ENCODE measurements at regions not wholly inside any gene's neighbourhood (a gene's known extent, or its start where the extent isn't known, plus 50 kb on each side); places are given as distances from the start of the nearest gene placed in this dataset.

DNA sequence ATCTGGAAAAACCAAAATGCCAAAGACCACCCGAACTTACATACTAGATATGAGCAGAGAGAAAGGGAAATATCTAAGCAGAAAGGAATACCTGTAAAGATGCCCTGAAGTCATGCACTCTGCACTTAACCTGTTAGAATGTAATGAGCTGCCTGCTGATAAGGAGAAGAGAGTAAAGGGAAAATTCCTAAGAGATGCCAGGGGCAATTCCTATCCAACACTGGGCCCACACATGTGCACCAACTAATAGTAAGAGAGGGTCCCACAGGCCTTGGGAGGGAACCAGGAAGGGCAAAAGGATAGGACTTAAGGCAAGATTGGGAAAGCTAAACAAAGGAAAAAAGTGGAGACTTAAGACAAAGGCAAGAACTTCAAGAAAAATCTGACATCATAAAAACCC is 189.5 kb downstream of the NSUN3 start:
- DNase-seq (ENCODE audit: low read depth), result no peak
- Histone ChIP-seq H3K4me3 (ENCODE audit: low read depth, low read length) (no peak overlapping the region), H3K27me3 (ENCODE audit: control insufficient read depth, insufficient read depth, low read length) (no peaks in the 10 kb centered on the region), H3K36me3 (ENCODE audit: control insufficient read depth, insufficient read depth, low read length) (no peaks in the 10 kb centered on the region)
- TF ChIP-seq, protein P1, sequence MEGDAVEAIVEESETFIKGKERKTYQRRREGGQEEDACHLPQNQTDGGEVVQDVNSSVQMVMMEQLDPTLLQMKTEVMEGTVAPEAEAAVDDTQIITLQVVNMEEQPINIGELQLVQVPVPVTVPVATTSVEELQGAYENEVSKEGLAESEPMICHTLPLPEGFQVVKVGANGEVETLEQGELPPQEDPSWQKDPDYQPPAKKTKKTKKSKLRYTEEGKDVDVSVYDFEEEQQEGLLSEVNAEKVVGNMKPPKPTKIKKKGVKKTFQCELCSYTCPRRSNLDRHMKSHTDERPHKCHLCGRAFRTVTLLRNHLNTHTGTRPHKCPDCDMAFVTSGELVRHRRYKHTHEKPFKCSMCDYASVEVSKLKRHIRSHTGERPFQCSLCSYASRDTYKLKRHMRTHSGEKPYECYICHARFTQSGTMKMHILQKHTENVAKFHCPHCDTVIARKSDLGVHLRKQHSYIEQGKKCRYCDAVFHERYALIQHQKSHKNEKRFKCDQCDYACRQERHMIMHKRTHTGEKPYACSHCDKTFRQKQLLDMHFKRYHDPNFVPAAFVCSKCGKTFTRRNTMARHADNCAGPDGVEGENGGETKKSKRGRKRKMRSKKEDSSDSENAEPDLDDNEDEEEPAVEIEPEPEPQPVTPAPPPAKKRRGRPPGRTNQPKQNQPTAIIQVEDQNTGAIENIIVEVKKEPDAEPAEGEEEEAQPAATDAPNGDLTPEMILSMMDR (IDR thresholded peaks at IDR 0.05; ENCODE audit: insufficient read depth, low read depth, low read length), result no peak
- ChIA-PET CTCF (no interaction called here), POLR2A (no interaction called here)

DNA sequence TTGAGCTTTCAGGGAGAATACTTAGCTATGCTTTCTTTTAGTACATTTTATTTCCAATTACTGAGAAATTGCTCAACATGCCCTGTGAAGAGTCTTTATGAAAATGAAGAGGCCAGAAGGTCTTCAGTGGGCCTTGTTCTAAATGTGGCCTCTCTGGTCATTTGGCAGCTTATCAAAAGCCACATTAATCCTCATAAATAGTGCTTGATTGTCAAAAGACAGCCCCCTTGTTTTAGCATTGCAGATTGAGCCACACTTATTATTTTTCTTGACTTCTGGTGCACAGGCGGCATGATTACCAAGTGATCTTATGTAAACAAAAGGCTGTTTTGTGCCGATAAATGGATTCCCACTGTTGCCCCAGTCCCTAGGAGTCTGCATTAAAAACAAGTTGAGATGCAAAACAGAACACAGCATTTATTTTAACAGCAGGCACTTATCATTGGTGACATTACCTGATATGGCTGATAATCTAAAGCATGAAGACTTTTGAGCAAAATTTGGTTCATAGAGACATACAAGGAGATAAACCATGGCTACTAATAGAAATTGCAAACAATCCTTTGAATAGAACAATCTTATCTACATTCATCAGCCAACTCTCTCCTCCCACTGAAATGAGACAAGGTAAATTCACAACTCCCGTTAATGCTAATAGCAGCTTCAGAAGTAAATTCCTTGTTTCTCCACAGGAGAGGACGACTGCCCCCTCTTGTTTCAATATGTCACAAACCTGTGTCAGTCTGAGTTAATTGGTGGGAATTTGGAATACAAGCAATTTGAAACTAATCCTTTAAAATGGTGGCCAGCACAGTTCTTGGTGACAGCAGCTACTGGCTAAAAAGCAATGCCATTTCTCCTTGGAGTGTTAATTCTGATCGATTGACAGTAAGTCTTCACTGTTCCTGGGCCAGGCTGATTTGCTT is 194.3 kb downstream of the NSUN3 start:
- no peaks in the 10 kb centered on the region for H3K36me3 ChIP-seq (ENCODE audit: control insufficient read depth, insufficient read depth, low read length)
- TF ChIP-seq, protein P1 (IDR thresholded peaks at IDR 0.05; ENCODE audit: insufficient read depth, low read depth, low read length), result no peak
- no peak for DNase-seq (ENCODE audit: low read depth)
- CTCF ChIA-PET, result interaction anchor here (1.2 to 1.5 kb wide), 2 partner anchors 8 to 23 kb away, joined by 3 to 7 read pairs; no protein-coding TSS in a partner anchor
- no peak overlapping the region for H3K4me3 ChIP-seq (ENCODE audit: low read depth, low read length)
- POLR2A ChIA-PET, result interaction anchor here (0.7 kb wide), 1 partner anchor 14 kb away, joined by 3 read pairs; no protein-coding TSS in a partner anchor
- H3K27me3 ChIP-seq (ENCODE audit: control insufficient read depth, insufficient read depth, low read length), result no peaks in the 10 kb centered on the region

DNA sequence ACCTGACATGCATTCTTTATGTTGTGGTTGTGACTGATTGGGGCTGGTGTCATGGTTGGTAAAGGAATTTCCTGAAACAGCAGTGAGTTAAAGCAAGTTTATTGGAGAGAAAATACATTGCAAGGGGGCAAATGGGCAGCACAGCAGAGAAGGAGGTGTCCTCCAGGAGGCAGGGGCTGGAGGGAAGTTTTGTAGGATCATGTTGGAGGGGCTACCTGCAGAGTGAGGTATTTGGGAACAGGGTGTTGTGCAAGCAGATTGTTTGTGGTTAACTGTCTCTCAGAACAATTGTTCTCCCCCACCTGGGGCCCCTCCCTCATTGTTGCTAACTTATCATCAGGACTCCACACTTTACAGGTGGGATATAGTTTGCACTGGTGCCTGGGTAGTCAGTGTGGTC is 196.0 kb downstream of the NSUN3 start:
- Histone ChIP-seq H3K27me3 (ENCODE audit: control insufficient read depth, insufficient read depth, low read length) (no peaks in the 10 kb centered on the region), H3K36me3 (ENCODE audit: control insufficient read depth, insufficient read depth, low read length) (no peaks in the 10 kb centered on the region), H3K4me3 (ENCODE audit: low read depth, low read length) (no peak overlapping the region)
- ChIA-PET POLR2A (no interaction called here), CTCF (interaction anchor here (1.5 kb wide), 1 partner anchor 10 kb away, joined by 7 read pairs; no protein-coding TSS in a partner anchor)
- TF ChIP-seq, protein P1 (IDR thresholded peaks at IDR 0.05; ENCODE audit: insufficient read depth, low read depth, low read length), result no peak
- no peak for DNase-seq (ENCODE audit: low read depth)

DNA sequence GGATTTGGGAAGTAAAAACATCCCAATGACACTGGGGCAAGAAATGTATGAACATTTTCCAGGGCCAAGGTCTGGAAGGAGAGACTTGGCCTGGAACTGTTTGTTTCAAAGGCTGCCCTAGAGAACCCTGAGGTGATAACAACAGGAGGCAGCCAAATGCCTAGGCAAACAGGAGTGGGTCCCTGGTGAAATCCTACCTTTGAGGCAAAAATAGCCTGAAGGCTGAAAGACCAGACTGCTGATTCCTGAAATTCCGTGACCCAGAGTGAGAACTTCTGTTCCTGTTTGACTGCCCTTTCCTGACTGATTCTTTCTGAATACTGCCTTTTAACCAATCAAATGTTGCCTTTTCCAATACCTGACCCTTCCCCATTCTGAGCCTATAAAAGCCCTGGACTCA is 196.4 kb downstream of the NSUN3 start:
- CTCF ChIA-PET, result interaction anchor here (2.1 kb wide), 1 partner anchor 10 kb away, joined by 8 read pairs; no protein-coding TSS in a partner anchor
- no peaks in the 10 kb centered on the region for H3K36me3 ChIP-seq (ENCODE audit: control insufficient read depth, insufficient read depth, low read length)
- DNase-seq (ENCODE audit: low read depth), result no peak
- POLR2A ChIA-PET, result no interaction called here
- no peak overlapping the region for H3K4me3 ChIP-seq (ENCODE audit: low read depth, low read length)
- H3K27me3 ChIP-seq (ENCODE audit: control insufficient read depth, insufficient read depth, low read length), result no peaks in the 10 kb centered on the region
- TF ChIP-seq, protein P1 (IDR thresholded peaks at IDR 0.05; ENCODE audit: insufficient read depth, low read depth, low read length), result no peak

DNA sequence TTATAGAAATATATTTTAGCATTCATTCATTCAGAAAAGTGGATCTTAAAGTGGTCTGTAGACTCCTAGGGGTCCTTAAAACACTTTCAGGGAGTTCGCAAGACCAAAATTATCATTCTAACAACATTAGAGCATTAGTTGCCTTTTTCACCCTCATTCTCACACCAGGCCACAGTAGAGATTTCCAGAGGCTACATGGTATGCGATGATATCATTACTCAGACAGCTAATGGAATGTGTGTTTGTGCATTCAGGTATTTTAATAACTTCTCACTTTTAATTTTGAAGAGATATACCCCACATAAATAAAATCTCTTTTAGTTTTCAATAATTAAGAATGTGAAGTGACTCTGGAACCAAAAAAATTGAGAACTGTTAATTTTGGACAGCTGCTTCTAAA is 206.9 kb downstream of the NSUN3 start:
- Histone ChIP-seq H3K27me3 (ENCODE audit: control insufficient read depth, insufficient read depth, low read length) (no peaks in the 10 kb centered on the region), H3K4me3 (ENCODE audit: low read depth, low read length) (no peak overlapping the region), H3K36me3 (ENCODE audit: control insufficient read depth, insufficient read depth, low read length) (no peaks in the 10 kb centered on the region)
- TF ChIP-seq, protein P1 (IDR thresholded peaks at IDR 0.05; ENCODE audit: insufficient read depth, low read depth, low read length), result no peak
- ChIA-PET CTCF (interaction anchor here (1.2 kb wide), 1 partner anchor 20 kb away, joined by 3 read pairs; no protein-coding TSS in a partner anchor), POLR2A (no interaction called here)
- no peak for DNase-seq (ENCODE audit: low read depth)

Data from BJ (cell line).